Endothelial cell of umbilical vein (primary cell): ENCODE measurements at regions not wholly inside any gene's neighbourhood (a gene's known extent, or its start where the extent isn't known, plus 50 kb on each side); places are given as distances from the start of the nearest gene placed in this dataset.

Source experiments
- EZH2 ChIP-seq: IDR thresholded peaks from 2 replicates; pipeline ENCODE4 v1.6.1; 2012; ENCODE audit warnings: borderline replicate concordance, low read depth, mild to moderate bottlenecking, moderate library complexity, low read length, inconsistent platforms; ENCODE audit not compliant: severe bottlenecking
- FOS ChIP-seq: IDR thresholded peaks from 2 replicates; pipeline ENCODE4 v1.6.1; 2011; ENCODE audit warnings: mild to moderate bottlenecking, low read length, moderate library complexity, borderline replicate concordance; ENCODE audit not compliant: insufficient read depth
- GATA2 ChIP-seq: IDR thresholded peaks from 2 replicates; pipeline ENCODE4 v1.7.0; 2011; ENCODE audit warnings: low read depth, mild to moderate bottlenecking, moderate library complexity, mixed read lengths, low read length; ENCODE audit not compliant: insufficient read length, insufficient read depth
- JUN ChIP-seq: IDR thresholded peaks from 2 replicates; pipeline ENCODE4 v1.6.1; 2011; ENCODE audit warnings: borderline replicate concordance, low read depth; ENCODE audit not compliant: insufficient read length, insufficient read depth
- MAX ChIP-seq: IDR thresholded peaks from 2 replicates; pipeline ENCODE4 v1.6.1; 2011; ENCODE audit not compliant: insufficient read depth, insufficient read length
- MYC ChIP-seq: IDR thresholded peaks from one replicate; pipeline ENCODE4 v1.6.1; 2011; ENCODE audit warnings: mild to moderate bottlenecking, low read depth, low read length
- POLR2A ChIP-seq: IDR thresholded peaks from 2 replicates; pipeline ENCODE4 v1.6.1; 2012; ENCODE audit warnings: low read depth, mild to moderate bottlenecking, control low read depth, low read length
- POLR2AphosphoS5 ChIP-seq: IDR thresholded peaks from 2 replicates; pipeline ENCODE4 v1.6.1; 2012; ENCODE audit warnings: low read depth, mild to moderate bottlenecking, control low read depth, low read length, moderate library complexity; ENCODE audit not compliant: insufficient read depth
- TF ChIP-seq, protein P1 (sequence below), 2 donors: IDR thresholded peaks; 1 replicate in 1 of 2; 2 replicates in 1 of 2; pipeline ENCODE4 v1.5.1; 2011; ENCODE audit warnings: low read length in 2 of 2, mild to moderate bottlenecking in 2 of 2, moderate library complexity in 2 of 2, control low read depth in 1 of 2, inconsistent platforms in 1 of 2, low read depth in 1 of 2; ENCODE audit not compliant: insufficient read depth in 1 of 2; ENCODE audit errors: extremely low read depth in 1 of 2

DNA sequence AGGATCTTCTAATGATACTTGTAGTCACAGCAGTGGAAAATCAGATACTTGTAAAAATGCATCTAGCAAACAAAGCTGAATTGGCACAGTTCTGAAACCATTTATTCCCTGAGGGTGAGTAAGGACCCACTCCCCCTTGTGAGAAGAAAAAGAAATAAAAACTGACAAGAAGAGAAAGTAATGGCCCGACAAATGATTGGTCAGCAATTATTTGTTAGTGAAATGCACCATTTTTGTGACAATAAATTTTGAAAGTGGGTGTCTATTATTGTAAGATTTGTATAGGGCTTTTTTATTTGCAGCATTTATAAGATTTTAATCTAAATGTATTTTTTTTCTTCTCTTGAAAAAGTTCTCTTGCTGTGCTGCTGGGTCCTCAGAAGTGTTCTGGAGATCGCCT is 600.8 kb downstream of the STK39 start:
- TF ChIP-seq GATA2 (no peak), MAX (no peak), EZH2 (no peak), POLR2A (no peak), POLR2AphosphoS5 (no peak), JUN (no peak), MYC (no peak), FOS (no peak)
- TF ChIP-seq, protein P1, sequence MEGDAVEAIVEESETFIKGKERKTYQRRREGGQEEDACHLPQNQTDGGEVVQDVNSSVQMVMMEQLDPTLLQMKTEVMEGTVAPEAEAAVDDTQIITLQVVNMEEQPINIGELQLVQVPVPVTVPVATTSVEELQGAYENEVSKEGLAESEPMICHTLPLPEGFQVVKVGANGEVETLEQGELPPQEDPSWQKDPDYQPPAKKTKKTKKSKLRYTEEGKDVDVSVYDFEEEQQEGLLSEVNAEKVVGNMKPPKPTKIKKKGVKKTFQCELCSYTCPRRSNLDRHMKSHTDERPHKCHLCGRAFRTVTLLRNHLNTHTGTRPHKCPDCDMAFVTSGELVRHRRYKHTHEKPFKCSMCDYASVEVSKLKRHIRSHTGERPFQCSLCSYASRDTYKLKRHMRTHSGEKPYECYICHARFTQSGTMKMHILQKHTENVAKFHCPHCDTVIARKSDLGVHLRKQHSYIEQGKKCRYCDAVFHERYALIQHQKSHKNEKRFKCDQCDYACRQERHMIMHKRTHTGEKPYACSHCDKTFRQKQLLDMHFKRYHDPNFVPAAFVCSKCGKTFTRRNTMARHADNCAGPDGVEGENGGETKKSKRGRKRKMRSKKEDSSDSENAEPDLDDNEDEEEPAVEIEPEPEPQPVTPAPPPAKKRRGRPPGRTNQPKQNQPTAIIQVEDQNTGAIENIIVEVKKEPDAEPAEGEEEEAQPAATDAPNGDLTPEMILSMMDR (IDR thresholded peaks at IDR 0.05; ENCODE audit: extremely low read depth in 1 of 2, insufficient read depth in 1 of 2, low read depth in 1 of 2, low read length in 2 of 2): no peak
